ENCODE measurements at regions not wholly inside any gene's neighbourhood (a gene's known extent, or its start where the extent isn't known, plus 50 kb on each side); places are given as distances from the start of the nearest gene placed in this dataset.

DNA sequence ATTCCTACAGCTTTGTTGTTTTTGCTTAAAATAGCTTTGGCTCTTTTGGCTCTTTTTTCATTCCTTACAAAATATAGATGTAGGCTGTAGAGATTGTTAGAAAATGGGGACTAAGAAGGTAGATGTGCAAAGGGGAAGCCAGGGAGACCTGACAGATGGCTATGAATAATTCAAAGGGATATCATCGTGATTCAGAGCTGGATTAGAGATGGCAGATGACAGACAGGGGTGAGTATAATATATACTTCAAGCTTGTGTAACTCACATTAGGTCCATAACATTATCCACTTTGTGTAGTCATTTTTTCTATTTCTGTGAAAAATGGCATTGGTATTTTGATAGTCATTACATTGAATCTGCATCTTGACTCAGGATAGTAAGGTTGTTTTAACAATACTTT, 422.9 kb upstream of the ST6GAL2 start:
- Histone ChIP-seq H3K27ac (replicated peaks in 1 of 4) (no peak overlapping the region), H3K4me3 (no peak overlapping the region), H3K36me3 (no peaks in the 10 kb centered on the region), H3K9me3 (no peaks in the 10 kb centered on the region), H3K4me1 (no peaks in the 10 kb centered on the region), H3K27me3 (no peaks in the 10 kb centered on the region)
- TF ChIP-seq CTCF (IDR thresholded peaks at IDR 0.05) (no peak), POLR2AphosphoS5 (IDR thresholded peaks at IDR 0.05) (no peak), EP300 (IDR thresholded peaks at IDR 0.05) (no peak), POLR2A (IDR thresholded peaks at IDR 0.05; ENCODE audit: low read depth) (no peak)
- intact Hi-C loops (cut with DNase I), result no loop called here
- 88% methylated on average over 1 of the region's 1 CpG for WGBS
- no peak for DNase-seq (ENCODE audit: extremely low spot score)

DNA sequence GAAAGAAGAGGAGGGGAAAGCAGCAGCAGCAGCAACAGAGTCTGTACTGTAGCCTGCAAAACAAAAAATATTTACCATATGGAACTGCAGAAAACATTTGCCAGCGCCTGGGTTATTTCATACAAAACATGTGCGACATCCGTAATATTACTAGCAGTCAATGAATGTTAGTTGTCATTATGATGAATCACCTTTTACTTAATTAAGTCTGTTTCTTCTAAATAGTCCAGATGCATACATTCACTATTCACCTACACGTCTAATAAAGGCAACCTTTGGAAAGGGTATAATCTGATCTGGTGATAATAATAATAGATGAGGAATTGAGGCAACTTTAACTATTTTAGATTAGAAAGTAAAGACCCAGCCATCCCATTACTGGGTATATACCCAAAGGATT, 426.3 kb upstream of the ST6GAL2 start:
- H3K9me3 ChIP-seq, result no peaks in the 10 kb centered on the region
- intact Hi-C loops (cut with DNase I), result no loop called here
- no peak overlapping the region for H3K27ac ChIP-seq (replicated peaks in 1 of 4)
- H3K4me3 ChIP-seq, result no peak overlapping the region
- 78% methylated on average over 4 of the region's 4 CpGs for WGBS
- H3K27me3 ChIP-seq, result no peaks in the 10 kb centered on the region
- no peaks in the 10 kb centered on the region for H3K36me3 ChIP-seq
- no peak for DNase-seq (ENCODE audit: extremely low spot score)
- no peaks in the 10 kb centered on the region for H3K4me1 ChIP-seq
- TF ChIP-seq CTCF (IDR thresholded peaks at IDR 0.05) (no peak), EP300 (IDR thresholded peaks at IDR 0.05) (no peak), POLR2AphosphoS5 (IDR thresholded peaks at IDR 0.05) (no peak), POLR2A (IDR thresholded peaks at IDR 0.05; ENCODE audit: low read depth) (no peak)

- Histone ChIP-seq H3K36me3 (no peaks in the 10 kb centered on the region), H3K27me3 (no peaks in the 10 kb centered on the region), H3K27ac (replicated peaks in 1 of 4) (no peak overlapping the region), H3K4me3 (no peak overlapping the region), H3K9me3 (no peaks in the 10 kb centered on the region), H3K4me1 (no peaks in the 10 kb centered on the region)
- no peak for TF ChIP-seq POLR2A (IDR thresholded peaks at IDR 0.05; ENCODE audit: low read depth)
- TF ChIP-seq EP300 (IDR thresholded peaks at IDR 0.05), result no peak
- TF ChIP-seq POLR2AphosphoS5 (IDR thresholded peaks at IDR 0.05), result no peak
- no peak for TF ChIP-seq CTCF (IDR thresholded peaks at IDR 0.05)
- WGBS, result 68% methylated on average over 1 of the region's 1 CpG
- intact Hi-C loops (cut with DNase I), result no loop called here
- DNase-seq (ENCODE audit: extremely low spot score), result no peak
Observed at GRCh38 chr2:107313316-107313715, 427.3 kb upstream of the ST6GAL2 start.

DNA sequence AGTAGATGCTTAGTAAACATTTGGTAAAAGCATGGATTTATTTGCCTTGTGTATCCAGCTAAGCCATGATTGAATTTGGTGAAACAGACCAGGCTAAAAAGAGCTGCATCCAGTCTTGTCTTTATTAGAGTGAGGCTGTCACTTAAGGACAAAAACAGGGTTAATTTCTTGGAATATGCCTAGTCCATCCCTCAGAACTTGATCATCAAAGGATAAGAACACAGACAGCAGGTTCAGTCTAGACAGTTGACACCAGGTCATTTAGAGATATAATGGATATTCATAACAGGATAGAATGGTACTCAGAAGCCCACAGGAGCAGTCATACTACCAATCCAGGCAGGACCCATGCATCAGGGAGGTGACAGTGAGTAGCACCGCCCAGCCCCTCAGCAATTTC, 434.9 kb upstream of the ST6GAL2 start:
- no peak for DNase-seq (ENCODE audit: extremely low spot score)
- no peak for TF ChIP-seq POLR2AphosphoS5 (IDR thresholded peaks at IDR 0.05)
- no peak for TF ChIP-seq POLR2A (IDR thresholded peaks at IDR 0.05; ENCODE audit: low read depth)
- TF ChIP-seq EP300 (IDR thresholded peaks at IDR 0.05), result no peak
- no peak for TF ChIP-seq CTCF (IDR thresholded peaks at IDR 0.05)
- Histone ChIP-seq H3K4me3 (no peak overlapping the region), H3K27me3 (no peaks in the 10 kb centered on the region), H3K9me3 (no peaks in the 10 kb centered on the region), H3K27ac (replicated peaks in 1 of 4) (no peak overlapping the region), H3K36me3 (no peaks in the 10 kb centered on the region), H3K4me1 (peaks cover 0 to 5% (median 0%) of the 10 kb centered on the region in 4 donors)
- WGBS, result 90% methylated on average over 1 of the region's 1 CpG
- intact Hi-C loops (cut with DNase I), result no loop called here

DNA sequence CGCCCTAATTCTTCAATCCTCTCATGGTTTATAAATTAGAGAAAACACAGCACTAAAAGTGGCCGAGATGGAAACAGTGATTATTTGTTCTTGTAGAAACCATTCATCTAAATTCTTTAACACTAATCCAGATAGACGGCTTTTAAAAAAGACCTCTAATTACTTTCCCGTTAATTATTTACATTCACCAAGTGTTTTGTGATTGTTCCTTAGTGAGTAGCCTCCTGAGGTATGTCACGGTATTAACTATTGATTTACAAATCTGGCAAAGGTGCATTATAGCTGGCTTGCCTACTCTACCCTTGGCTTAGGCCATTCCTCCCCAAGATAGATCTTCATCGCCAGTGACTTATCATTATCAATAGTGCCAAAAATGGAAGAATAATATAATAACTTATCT, 436.4 kb upstream of the ST6GAL2 start:
- WGBS, result 70% methylated on average over 6 of the region's 6 CpGs
- Histone ChIP-seq H3K27ac (replicated peaks in 1 of 4) (no peak overlapping the region), H3K27me3 (no peaks in the 10 kb centered on the region), H3K36me3 (no peaks in the 10 kb centered on the region), H3K4me1 (peaks cover 0 to 5% (median 1%) of the 10 kb centered on the region in 4 donors), H3K4me3 (no peak overlapping the region), H3K9me3 (peaks cover 0 to 7% (median 3%) of the 10 kb centered on the region in 4 donors)
- TF ChIP-seq CTCF (IDR thresholded peaks at IDR 0.05), result no peak
- TF ChIP-seq POLR2AphosphoS5 (IDR thresholded peaks at IDR 0.05), result no peak
- no peak for TF ChIP-seq POLR2A (IDR thresholded peaks at IDR 0.05; ENCODE audit: low read depth)
- TF ChIP-seq EP300 (IDR thresholded peaks at IDR 0.05), result no peak
- DNase-seq (ENCODE audit: extremely low spot score), result no peak
- intact Hi-C loops (cut with DNase I), result no loop called here

Data from esophagus muscularis mucosa (tissue), 4 donors.